ENCODE measurements at regions not wholly inside any gene's neighbourhood (a gene's known extent, or its start where the extent isn't known, plus 50 kb on each side); places are given as distances from the start of the nearest gene placed in this dataset.
A peak's percentile ranks its signal among the peaks of the same experiment; 100 is the strongest.

GRCh38 chr1:220409771-220410595, 118.0 kb upstream of the MARK1 start:
- no peak for DNase-seq

GRCh38 chr1:220407191-220407590, 120.7 kb upstream of the MARK1 start:
- DNase-seq: no peak

- no peak for DNase-seq
Observed at GRCh38 chr1:220398238-220398637, 126.0 kb upstream of the RAB3GAP2 start.

- DNase-seq: no peak
Observed at GRCh38 chr1:220391491-220391890, 119.2 kb upstream of the RAB3GAP2 start.

GRCh38 chr1:220389634-220390033, 117.4 kb upstream of the RAB3GAP2 start:
- no peak for DNase-seq

- DNase-seq: no peak
Observed at GRCh38 chr1:220386494-220387195, 114.4 kb upstream of the RAB3GAP2 start.

- no peak for DNase-seq
Observed at GRCh38 chr1:220385158-220385557, 112.9 kb upstream of the RAB3GAP2 start.

GRCh38 chr1:220382994-220383393, 110.7 kb upstream of the RAB3GAP2 start:
- DNase-seq: peak; percentile 64

- DNase-seq: no peak
Observed at GRCh38 chr1:220380885-220381284, 108.6 kb upstream of the RAB3GAP2 start.

GRCh38 chr1:220378571-220379302, 106.5 kb upstream of the RAB3GAP2 start:
- no peak for DNase-seq

GRCh38 chr1:220375715-220376114, 103.5 kb upstream of the RAB3GAP2 start:
- DNase-seq: no peak

- no peak for DNase-seq
Observed at GRCh38 chr1:220374449-220374848, 102.2 kb upstream of the RAB3GAP2 start.

GRCh38 chr1:220372451-220372850, 100.2 kb upstream of the RAB3GAP2 start:
- DNase-seq: no peak

GRCh38 chr1:220371324-220371723, 99.1 kb upstream of the RAB3GAP2 start:
- DNase-seq: no peak

GRCh38 chr1:220370041-220370700, 97.9 kb upstream of the RAB3GAP2 start:
- no peak for DNase-seq

- DNase-seq: no peak
Observed at GRCh38 chr1:220369511-220369910, 97.3 kb upstream of the RAB3GAP2 start.

GRCh38 chr1:220368352-220369265, 96.4 kb upstream of the RAB3GAP2 start:
- no peak for DNase-seq

GRCh38 chr1:220367833-220368232, 95.6 kb upstream of the RAB3GAP2 start:
- DNase-seq: no peak

- no peak for DNase-seq
Observed at GRCh38 chr1:220366269-220366668, 94.0 kb upstream of the RAB3GAP2 start.

GRCh38 chr1:220363196-220363837, 91.1 kb upstream of the RAB3GAP2 start:
- no peak for DNase-seq

Data from NCI-H187 treated with DMSO at 0.1 percent for 48 hours (cell line).